ENCODE measurements at regions not wholly inside any gene's neighbourhood (a gene's known extent, or its start where the extent isn't known, plus 50 kb on each side); places are given as distances from the start of the nearest gene placed in this dataset.
A peak's percentile ranks its signal among the peaks of the same experiment; 100 is the strongest.

- no peak for DNase-seq (ENCODE audit: low read depth in 2 of 2)
These were observed 51.8 kb upstream of the RIPOR2 start for GRCh38 chr6:24987446-24988115.

GRCh38 chr6:24988562-24988961 lies 52.8 kb upstream of the RIPOR2 start:
- no peak for DNase-seq (ENCODE audit: low read depth in 2 of 2)

DNA sequence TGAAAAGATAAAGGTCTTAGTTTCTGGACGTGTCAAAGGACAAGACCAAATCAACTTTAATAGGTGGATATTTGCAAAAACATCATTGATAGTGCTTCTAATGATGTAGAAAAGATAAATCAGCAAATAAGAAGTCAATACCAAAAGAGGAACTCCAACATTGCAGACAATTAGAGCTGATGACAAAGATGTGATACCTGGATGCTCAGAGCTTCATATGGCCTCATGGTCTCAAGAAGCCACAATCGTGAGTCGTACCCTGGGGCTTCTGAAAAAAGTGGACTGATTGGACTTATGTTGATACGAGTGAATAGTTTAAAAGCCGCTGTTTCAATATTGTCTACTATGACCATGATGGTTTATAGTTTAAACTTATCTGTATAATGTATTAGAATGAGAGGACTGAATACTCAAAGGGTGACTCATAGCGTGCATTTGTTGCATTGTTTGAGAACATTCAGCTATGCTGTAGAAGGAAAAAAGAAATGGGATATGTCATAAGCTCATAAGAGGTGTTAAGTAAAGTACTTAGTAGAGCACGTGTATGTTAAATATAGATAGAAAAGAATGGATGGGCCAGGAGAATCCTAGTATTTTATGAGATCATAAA lies 54.6 kb upstream of the RIPOR2 start:
- no peak for DNase-seq (ENCODE audit: low read depth in 2 of 2)

DNA sequence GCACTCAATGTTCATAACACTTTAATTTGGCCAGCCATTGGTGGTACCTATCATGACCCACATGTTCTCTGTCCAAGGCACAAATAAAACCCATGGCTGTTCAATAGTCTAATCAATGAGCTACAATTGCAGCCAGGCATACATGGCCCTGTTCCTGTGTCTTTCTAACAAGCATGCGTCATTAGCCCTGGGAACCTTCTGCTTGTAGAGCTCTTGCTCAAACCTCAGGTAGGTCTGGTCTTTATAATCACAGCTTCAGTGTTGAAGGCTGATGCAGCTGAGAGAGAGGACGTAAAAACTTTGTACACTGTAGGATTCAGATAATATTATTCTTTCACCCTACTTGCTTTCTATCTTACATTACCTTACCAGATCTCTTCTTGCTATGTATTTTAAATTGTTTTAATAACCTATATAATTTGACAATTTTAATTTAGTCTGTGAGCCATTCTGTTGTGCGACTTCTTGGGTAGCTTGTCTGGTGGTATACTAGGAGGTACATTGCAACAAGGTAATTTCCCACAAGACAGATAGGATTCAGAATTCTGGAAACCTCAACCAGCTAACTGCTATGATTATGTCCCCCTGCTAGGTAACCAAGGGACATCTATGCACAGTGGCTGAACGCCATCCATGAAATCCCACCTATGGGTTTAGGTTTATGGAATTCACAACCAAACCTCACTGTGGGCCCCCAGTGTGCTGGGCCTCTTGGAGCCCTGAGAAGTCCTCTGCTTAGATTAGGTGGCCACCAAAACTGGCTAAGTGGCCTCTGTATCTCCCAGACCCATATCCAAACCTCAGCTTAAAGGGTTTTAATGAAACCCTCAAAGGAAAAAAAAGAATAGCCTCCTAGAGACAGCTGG lies 55.4 kb upstream of the RIPOR2 start:
- DNase-seq (ENCODE audit: low read depth in 2 of 2) = no peak

- peak; percentile 42 to 62 for DNase-seq (ENCODE audit: low read depth in 2 of 2)
These were observed 56.2 kb upstream of the RIPOR2 start for GRCh38 chr6:24991810-24992467.

- no peak for DNase-seq (ENCODE audit: low read depth in 2 of 2)
These were observed 59.1 kb upstream of the RIPOR2 start for GRCh38 chr6:24994812-24995211.

GRCh38 chr6:24995270-24995669 lies 59.5 kb upstream of the RIPOR2 start:
- DNase-seq (ENCODE audit: low read depth in 2 of 2) = no peak

- DNase-seq (ENCODE audit: low read depth in 2 of 2) = no peak
These were observed 60.6 kb upstream of the RIPOR2 start for GRCh38 chr6:24996269-24996836.

GRCh38 chr6:24997231-24997630 lies 61.5 kb upstream of the RIPOR2 start:
- no peak for DNase-seq (ENCODE audit: low read depth in 2 of 2)

DNA sequence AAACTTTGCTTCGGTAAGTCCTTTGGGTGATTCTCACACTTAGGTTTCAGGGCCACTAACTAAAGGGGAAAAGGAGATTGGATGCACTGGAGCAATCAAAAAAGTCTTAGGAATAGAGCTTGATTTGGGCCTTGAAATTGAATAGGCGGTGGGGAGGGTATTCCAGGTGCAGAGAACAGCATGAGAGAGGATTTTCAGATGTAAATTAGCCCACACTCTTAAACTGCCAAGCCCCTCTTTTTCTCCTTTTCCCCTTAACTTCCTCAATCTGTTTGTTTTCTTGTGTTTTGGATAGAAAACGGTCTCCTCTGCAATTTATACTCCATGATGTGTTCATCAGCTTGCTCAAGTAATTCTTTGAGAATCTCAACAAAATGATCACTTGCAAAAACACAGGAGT lies 62.1 kb upstream of the RIPOR2 start:
- DNase-seq (ENCODE audit: low read depth in 2 of 2) = no peak

DNA sequence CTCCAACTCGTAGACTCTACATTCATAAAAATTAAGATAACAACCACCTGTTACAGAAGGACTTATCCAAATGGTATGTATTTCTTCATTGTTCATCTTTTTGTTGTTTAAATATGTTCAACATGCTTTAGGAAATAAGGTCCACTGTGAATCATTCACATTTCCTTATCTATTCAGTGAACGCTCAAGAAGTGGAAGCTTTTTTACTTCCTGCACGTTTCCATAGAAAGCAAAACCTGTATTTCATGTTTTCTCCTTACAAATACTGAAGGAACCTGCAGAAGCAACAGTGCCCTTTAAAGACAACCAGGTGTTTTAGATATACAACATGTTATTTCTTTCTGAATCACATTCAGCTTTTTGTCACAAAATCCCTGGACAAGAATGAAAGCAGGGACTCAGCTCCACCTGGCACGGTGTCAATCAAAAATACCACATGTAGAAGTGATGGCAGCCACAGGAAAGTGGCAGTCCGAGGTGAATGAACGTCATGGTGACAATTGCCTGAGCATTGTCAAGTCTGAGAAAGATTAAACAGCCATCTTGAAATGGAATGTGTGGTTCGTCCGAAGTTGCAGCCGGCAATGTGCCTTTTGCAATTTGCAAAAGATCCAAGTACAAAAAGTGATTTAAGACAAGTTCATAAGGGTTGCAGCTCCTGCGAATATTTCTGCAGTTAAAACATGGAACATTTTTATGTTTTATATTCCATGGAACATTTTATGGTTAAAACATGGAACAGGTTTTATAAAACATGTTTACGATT lies 66.7 kb upstream of the RIPOR2 start:
- DNase-seq (ENCODE audit: low read depth in 2 of 2) = no peak

DNA sequence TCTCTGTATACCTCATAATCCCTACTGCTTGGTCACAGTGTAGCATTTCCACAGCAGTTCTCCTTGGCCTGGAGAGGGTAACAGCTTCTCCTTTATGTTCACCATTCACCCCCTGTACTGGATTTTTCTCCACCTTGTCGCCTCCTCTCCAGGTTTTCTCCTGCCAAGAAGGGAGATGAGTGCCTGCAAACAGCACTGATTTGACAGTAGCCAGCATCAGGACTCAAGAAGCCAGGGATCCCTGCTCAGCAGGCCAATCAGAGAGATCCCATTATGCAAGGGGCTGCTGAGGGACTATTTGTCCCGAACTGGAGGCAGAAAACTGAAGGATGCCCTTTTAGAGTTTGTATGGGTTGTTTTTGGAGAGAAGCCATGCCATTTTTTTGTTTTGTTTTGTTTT lies 68.6 kb upstream of the RIPOR2 start:
- no peak for DNase-seq (ENCODE audit: low read depth in 2 of 2)

- DNase-seq (ENCODE audit: low read depth in 2 of 2) = no peak
These were observed 69.2 kb upstream of the RIPOR2 start for GRCh38 chr6:25005010-25005409.

DNA sequence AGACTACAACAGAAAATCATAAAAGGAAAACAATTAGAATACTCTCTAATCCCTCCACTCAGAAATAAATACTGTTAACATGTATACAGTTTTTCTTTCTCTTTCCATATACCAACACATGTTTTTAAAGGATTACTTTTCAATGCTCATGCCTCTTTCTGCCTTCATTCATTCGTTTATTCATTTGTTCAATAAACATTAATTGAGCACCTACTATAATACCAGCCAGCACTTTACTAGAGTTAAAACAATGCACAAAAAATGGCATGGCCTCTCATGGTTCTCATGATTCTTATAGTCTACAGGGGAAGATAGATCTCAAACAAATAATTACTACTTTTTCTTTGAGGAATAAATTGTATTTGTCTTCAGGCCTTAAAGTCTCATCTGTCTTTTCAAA lies 70.3 kb upstream of the RIPOR2 start:
- no peak for DNase-seq (ENCODE audit: low read depth in 2 of 2)

GRCh38 chr6:25006565-25007001 lies 70.8 kb upstream of the RIPOR2 start:
- DNase-seq (ENCODE audit: low read depth in 2 of 2) = peak in 1 of 2 donors; percentile 14

DNA sequence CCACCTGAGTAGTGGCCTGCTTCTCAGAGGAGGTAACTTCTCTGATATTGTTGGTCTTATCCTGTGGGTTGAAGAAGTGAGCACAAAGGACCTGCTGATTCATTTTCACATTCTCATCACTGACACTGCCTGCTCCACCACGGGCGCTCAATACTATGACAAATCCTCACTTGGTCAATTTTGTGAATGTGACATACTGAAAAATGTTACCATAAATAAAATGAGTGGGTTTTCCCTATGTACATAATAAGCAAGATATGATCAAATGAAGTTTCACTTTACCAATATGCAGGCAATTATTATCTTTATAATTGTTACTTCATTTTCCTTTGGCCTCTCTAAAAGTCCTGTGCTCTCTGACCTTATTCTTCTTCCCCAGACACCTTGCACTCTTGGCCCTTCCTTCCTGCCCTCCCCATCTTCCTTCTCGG lies 71.5 kb upstream of the RIPOR2 start:
- no peak for DNase-seq (ENCODE audit: low read depth in 2 of 2)

DNA sequence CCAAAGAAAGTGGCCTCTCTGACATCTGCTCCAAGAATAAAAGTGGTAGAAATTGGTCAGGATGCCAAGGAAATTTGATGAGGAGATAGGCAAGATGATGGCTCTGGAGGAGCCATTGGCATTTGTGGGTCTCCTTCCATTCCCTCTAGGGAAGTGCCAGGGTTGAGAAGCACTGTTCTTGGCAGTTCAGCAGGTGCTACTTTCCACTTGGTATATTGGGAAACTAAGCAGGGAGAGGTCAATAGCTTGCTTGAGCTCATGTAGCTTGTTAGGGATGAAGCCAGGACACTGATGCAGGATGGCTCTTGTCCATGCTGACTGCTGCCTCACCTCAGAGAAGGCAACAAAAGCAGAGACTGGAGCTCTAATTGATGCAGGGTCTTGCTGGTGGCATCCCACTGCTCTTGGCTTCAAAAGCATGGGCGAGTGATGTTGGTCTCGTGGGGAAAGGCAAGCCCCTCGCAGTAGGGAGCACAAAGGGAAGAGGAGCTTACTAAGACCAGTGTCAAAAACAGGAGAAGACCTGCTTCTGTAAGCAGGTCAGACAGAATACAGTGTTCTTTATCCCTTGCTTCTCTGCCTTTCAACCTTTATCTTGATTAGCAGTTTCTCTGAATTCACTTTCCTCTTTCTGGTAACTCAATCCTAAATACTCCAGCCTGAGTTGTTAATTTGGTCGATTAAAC lies 73.1 kb upstream of the RIPOR2 start:
- no peak for DNase-seq (ENCODE audit: low read depth in 2 of 2)

DNA sequence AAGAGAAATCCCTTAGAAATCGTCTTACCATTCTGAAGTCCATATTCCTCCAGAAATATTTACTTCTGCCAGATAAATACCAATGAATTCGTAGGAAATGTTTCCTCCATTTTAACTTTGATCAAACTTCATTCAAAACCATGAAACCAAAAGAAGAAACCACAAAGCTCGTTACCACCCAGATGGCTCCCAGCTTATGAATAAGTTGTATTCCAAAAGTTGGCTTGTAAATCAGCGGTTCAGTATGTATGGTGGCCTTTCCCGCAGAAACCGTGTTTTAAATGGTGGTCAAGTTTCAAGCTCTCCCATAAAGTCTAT lies 73.6 kb upstream of the RIPOR2 start:
- no peak for DNase-seq (ENCODE audit: low read depth in 2 of 2)

- DNase-seq (ENCODE audit: low read depth in 2 of 2) = no peak
These were observed 74.4 kb upstream of the RIPOR2 start for GRCh38 chr6:25010176-25010575.

GRCh38 chr6:25010902-25011625 lies 75.3 kb upstream of the RIPOR2 start:
- no peak for DNase-seq (ENCODE audit: low read depth in 2 of 2)

All from stimulated activated CD8-positive, alpha-beta memory T cell treated with anti-CD3 and anti-CD28 coated beads, Interleukin-2, amount 100 ng/mL, for 1 hour (primary cell).